ENCODE measurements at regions not wholly inside any gene's neighbourhood (a gene's known extent, or its start where the extent isn't known, plus 50 kb on each side); places are given as distances from the start of the nearest gene placed in this dataset.

- TF ChIP-seq EZH2phosphoT487 (IDR thresholded peaks at IDR 0.05; ENCODE audit: unreplicated experiment) (no peak), CTCF (conservative IDR thresholded peaks at IDR 0.05; ENCODE audit: low read depth in 2 of 2) (no peak), CREB1 (CRISPR knock-in tag; IDR thresholded peaks at IDR 0.05; ENCODE audit: low read depth) (no peak), POLR2AphosphoS5 (IDR thresholded peaks at IDR 0.05; ENCODE audit: low read depth) (no peak), REST (IDR thresholded peaks at IDR 0.05; ENCODE audit: unreplicated experiment) (no peak)
Observed at GRCh38 chr5:101458587-101458986, 555.5 kb upstream of the ST8SIA4 start.
